Endothelial cell of umbilical vein (primary cell): ENCODE measurements at regions not wholly inside any gene's neighbourhood (a gene's known extent, or its start where the extent isn't known, plus 50 kb on each side); places are given as distances from the start of the nearest gene placed in this dataset.

Source experiments
- BruUV-seq: library from RNA; stranded (reverse); fragments of 400-500 nt; replicated peaks from 2 replicates; lab custom pipeline; 2021; lab: Mats Ljungman, UMichigan
- CTCF ChIA-PET: fragments of 300-600, 350-600 bp; sonication (Branson Sonifier 250); formaldehyde crosslinking; loops from one replicate; lab custom pipeline; 2021; ENCODE audit warnings: antibody characterized with exemption, inconsistent platforms; lab: Charles Lee
- POLR2A ChIA-PET: fragments of 300-600, 350-600 bp; sonication (Branson Sonifier 250); formaldehyde crosslinking; loops from one replicate; lab custom pipeline; 2021; ENCODE audit warnings: antibody characterized with exemption, inconsistent platforms; lab: Charles Lee
- DNase-seq: peaks from one replicate; pipeline ENCODE4 v3.0.0-alpha.2; 2011; ENCODE audit warnings: low read depth, low spot score
- FAIRE-seq: peaks from 2 replicates; lab custom pipeline; 2011; peaks lifted over from hg19 to GRCh38; lab: Jason Lieb, UNC
- H2AFZ ChIP-seq: 2 replicates; pipeline ENCODE4 v1.6.0; 2012; ENCODE audit warnings: low read depth, low read length, control low read depth, inconsistent platforms
- H3K27ac ChIP-seq: 2 replicates; pipeline ENCODE4 v1.5.1; 2011; ENCODE audit warnings: low read depth, mild to moderate bottlenecking, control low read depth, low read length, moderate library complexity; ENCODE audit not compliant: insufficient read depth
- H3K27me3 ChIP-seq, 2 experiments: 2 replicates each; pipeline versions ENCODE4 v1.6.0 to v1.6.1; 2011; ENCODE audit warnings: low read length in 2 of 2, mixed read lengths in 1 of 2; ENCODE audit not compliant: control insufficient read depth in 2 of 2, insufficient read depth in 2 of 2
- H3K36me3 ChIP-seq, 2 experiments: 2 replicates in 1 of 2; 3 replicates in 1 of 2; pipeline ENCODE4 v1.5.1; 2011; ENCODE audit warnings: low read length in 2 of 2, mild to moderate bottlenecking in 1 of 2, moderate library complexity in 1 of 2; ENCODE audit not compliant: control insufficient read depth in 2 of 2, insufficient read depth in 2 of 2; ENCODE audit errors: extremely low read depth in 1 of 2
- H3K4me1 ChIP-seq: 3 replicates; pipeline ENCODE4 v1.5.1; 2011; ENCODE audit warnings: mild to moderate bottlenecking, low read length; ENCODE audit not compliant: control insufficient read depth, insufficient read depth; ENCODE audit errors: extremely low read depth
- H3K4me2 ChIP-seq: 2 replicates; pipeline ENCODE4 v1.6.1; 2011; ENCODE audit warnings: low read length, control low read depth, mixed read lengths; ENCODE audit not compliant: insufficient read depth
- H3K4me3 ChIP-seq, 3 experiments: fragments of 200-600 bp in 1 of 3; sonication (generic), shearing (Covaris generic) in 1 of 3; replicated peaks in 1 of 3; 2 replicates each; pipeline ENCODE4 v1.5.1; 2011 to 2016; ENCODE audit warnings: control low read depth in 3 of 3, low read length in 3 of 3, mild to moderate bottlenecking in 2 of 3, inconsistent platforms in 1 of 3, low read depth in 1 of 3, moderate library complexity in 1 of 3; ENCODE audit not compliant: insufficient read depth in 1 of 3
- H3K79me2 ChIP-seq: 2 replicates; pipeline ENCODE4 v1.6.0; 2012; ENCODE audit warnings: low read length, inconsistent platforms; ENCODE audit not compliant: control insufficient read depth, insufficient read depth
- H3K9ac ChIP-seq: replicated peaks from 2 replicates; pipeline ENCODE3; 2011; ENCODE audit warnings: low read length, control low read depth; ENCODE audit not compliant: insufficient read depth; ENCODE audit errors: extremely low read depth
- H3K9me1 ChIP-seq: replicated peaks from 3 replicates; pipeline ENCODE4 v1.6.0; 2011; ENCODE audit warnings: mild to moderate bottlenecking, low read length; ENCODE audit not compliant: control insufficient read depth, insufficient read depth; ENCODE audit errors: extremely low read depth
- H3K9me3 ChIP-seq: replicated peaks from 2 replicates; pipeline ENCODE4 v1.5.1; 2012; ENCODE audit warnings: low read length, inconsistent platforms; ENCODE audit not compliant: control insufficient read depth, insufficient read depth
- H4K20me1 ChIP-seq: replicated peaks from 2 replicates; pipeline ENCODE3; 2011; ENCODE audit warnings: mild to moderate bottlenecking, low read length; ENCODE audit not compliant: control insufficient read depth, insufficient read depth; ENCODE audit errors: extremely low read depth
- CTCF ChIP-seq, 2 donors: IDR thresholded peaks; 1 replicate in 1 of 2; 2 replicates in 1 of 2; pipeline ENCODE4 v1.5.1; 2011; ENCODE audit warnings: low read length in 2 of 2, mild to moderate bottlenecking in 2 of 2, moderate library complexity in 2 of 2, control low read depth in 1 of 2, inconsistent platforms in 1 of 2, low read depth in 1 of 2; ENCODE audit not compliant: insufficient read depth in 1 of 2; ENCODE audit errors: extremely low read depth in 1 of 2
- EZH2 ChIP-seq: IDR thresholded peaks from 2 replicates; pipeline ENCODE4 v1.6.1; 2012; ENCODE audit warnings: borderline replicate concordance, low read depth, mild to moderate bottlenecking, moderate library complexity, low read length, inconsistent platforms; ENCODE audit not compliant: severe bottlenecking
- FOS ChIP-seq: IDR thresholded peaks from 2 replicates; pipeline ENCODE4 v1.6.1; 2011; ENCODE audit warnings: mild to moderate bottlenecking, low read length, moderate library complexity, borderline replicate concordance; ENCODE audit not compliant: insufficient read depth
- GATA2 ChIP-seq: IDR thresholded peaks from 2 replicates; pipeline ENCODE4 v1.7.0; 2011; ENCODE audit warnings: low read depth, mild to moderate bottlenecking, moderate library complexity, mixed read lengths, low read length; ENCODE audit not compliant: insufficient read length, insufficient read depth
- JUN ChIP-seq: IDR thresholded peaks from 2 replicates; pipeline ENCODE4 v1.6.1; 2011; ENCODE audit warnings: borderline replicate concordance, low read depth; ENCODE audit not compliant: insufficient read length, insufficient read depth
- MAX ChIP-seq: IDR thresholded peaks from 2 replicates; pipeline ENCODE4 v1.6.1; 2011; ENCODE audit not compliant: insufficient read depth, insufficient read length
- MYC ChIP-seq: IDR thresholded peaks from one replicate; pipeline ENCODE4 v1.6.1; 2011; ENCODE audit warnings: mild to moderate bottlenecking, low read depth, low read length
- POLR2A ChIP-seq: IDR thresholded peaks from 2 replicates; pipeline ENCODE4 v1.6.1; 2012; ENCODE audit warnings: low read depth, mild to moderate bottlenecking, control low read depth, low read length
- POLR2AphosphoS5 ChIP-seq: IDR thresholded peaks from 2 replicates; pipeline ENCODE4 v1.6.1; 2012; ENCODE audit warnings: low read depth, mild to moderate bottlenecking, control low read depth, low read length, moderate library complexity; ENCODE audit not compliant: insufficient read depth
- dilution Hi-C: fragments of 300-500 bp; cut with MboI; formaldehyde crosslinking; loops from one replicate; pipeline ENCODE4 v1.15.0; 2019; ENCODE audit warnings: low sequenced_read_pairs; ENCODE audit not compliant: extremely low pct_ligation_motif_present
- intact Hi-C: fragments of 100-400 bp; cut with micrococcal nuclease; formaldehyde crosslinking; loops from one replicate; pipeline ENCODE4 v1.10.0; 2022

GRCh38 chr16:72501739-72502593 lies 330.0 kb upstream of the PMFBP1 start:
- Histone ChIP-seq H3K9me3 (no peaks in the 10 kb centered on the region), H3K4me1 (no peaks in the 10 kb centered on the region), H4K20me1 (no peaks in the 10 kb centered on the region), H2AFZ (peak overlapping the region; percentile 3), H3K4me2 (no peak overlapping the region), H3K9me1 (no peaks in the 10 kb centered on the region), H3K27me3 (no peaks in the 10 kb centered on the region), H3K27ac (no peak overlapping the region), H3K79me2 (no peaks in the 10 kb centered on the region), H3K36me3 (no peaks in the 10 kb centered on the region), H3K4me3 (no peak overlapping the region), H3K9ac (no peak overlapping the region)
- TF ChIP-seq CTCF (IDR thresholded peaks at IDR 0.05; ENCODE audit: extremely low read depth in 1 of 2, insufficient read depth in 1 of 2, low read depth in 1 of 2, low read length in 2 of 2): peak; percentile 68 to 75
- no peak for TF ChIP-seq EZH2
- peak; percentile 88 for DNase-seq
- dilution Hi-C loops (no loop called here), intact Hi-C loops (loop anchor here (1.0 to 10.0 kb wide), 14 partner anchors 163 to 1605 kb away; partner anchors contain the start of gene ZFHX3)
- POLR2A ChIA-PET: no interaction called here
- no TSS peak for BruUV-seq
- peak; percentile 80 for FAIRE-seq
- CTCF ChIA-PET: interaction anchor here (0.7 to 4.0 kb wide), 17 partner anchors 9 to 1774 kb away, joined by 3 to 30 read pairs (median 4); no protein-coding TSS in a partner anchor

- no TSS peak for BruUV-seq
- H3K4me3 ChIP-seq: no peak overlapping the region
- CTCF ChIA-PET: interaction anchor here (0.8 to 4.0 kb wide), 7 partner anchors 34 to 1456 kb away, joined by 3 to 30 read pairs (median 3); no protein-coding TSS in a partner anchor
- POLR2A ChIA-PET: no interaction called here
- dilution Hi-C loops (no loop called here), intact Hi-C loops (loop anchor here (5.0 to 10.0 kb wide), 4 partner anchors 164 to 1607 kb away; no protein-coding TSS in a partner anchor)
- no peak overlapping the region for H3K9ac ChIP-seq
- H3K9me1 ChIP-seq: no peaks in the 10 kb centered on the region
- DNase-seq: peak; percentile 12
- H3K27ac ChIP-seq: no peak overlapping the region
- H3K27me3 ChIP-seq: no peaks in the 10 kb centered on the region
- TF ChIP-seq JUN (no peak), MAX (no peak), GATA2 (no peak), EZH2 (no peak), POLR2A (no peak), MYC (no peak), FOS (no peak), CTCF (IDR thresholded peaks at IDR 0.05; ENCODE audit: extremely low read depth in 1 of 2, insufficient read depth in 1 of 2, low read depth in 1 of 2, low read length in 2 of 2) (no peak), POLR2AphosphoS5 (no peak)
- H2AFZ ChIP-seq: no peak overlapping the region
- FAIRE-seq: no peak
- H3K9me3 ChIP-seq: no peaks in the 10 kb centered on the region
- H3K4me1 ChIP-seq: no peaks in the 10 kb centered on the region
- H3K79me2 ChIP-seq: no peaks in the 10 kb centered on the region
- no peak overlapping the region for H3K4me2 ChIP-seq
- H3K36me3 ChIP-seq: no peaks in the 10 kb centered on the region
- H4K20me1 ChIP-seq: no peaks in the 10 kb centered on the region
Observed at GRCh38 chr16:72500545-72500944, 328.6 kb upstream of the PMFBP1 start.
